GM18861 (cell line): ENCODE measurements at regions not wholly inside any gene's neighbourhood (a gene's known extent, or its start where the extent isn't known, plus 50 kb on each side); places are given as distances from the start of the nearest gene placed in this dataset.
"Not testable (repeated sequence)": the region's sequence is repeated elsewhere in the genome, so short reads cannot be mapped to it uniquely, and the experiment has no call there.

ENCODE experiments used
- ATAC-seq: cut with Tn5 transposase; IDR thresholded peaks from one replicate; pipeline ENCODE4 v1.9.1; 2021; ENCODE audit not compliant: unreplicated experiment

GRCh38 chr3:44117736-44118135, 124.0 kb upstream of the TOPAZ1 start:
- no peak for ATAC-seq

- ATAC-seq = no peak
These were observed 120.7 kb upstream of the TOPAZ1 start for GRCh38 chr3:44120721-44121582.

GRCh38 chr3:44125246-44125645, 116.4 kb upstream of the TOPAZ1 start:
- ATAC-seq = no peak

- no peak for ATAC-seq
These were observed 115.8 kb upstream of the TOPAZ1 start for GRCh38 chr3:44125882-44126281.

- ATAC-seq = no peak
These were observed 113.5 kb upstream of the TOPAZ1 start for GRCh38 chr3:44128057-44128775.

- no peak for ATAC-seq
These were observed 111.4 kb upstream of the TOPAZ1 start for GRCh38 chr3:44130249-44130648.

GRCh38 chr3:44132061-44132460, 109.6 kb upstream of the TOPAZ1 start:
- ATAC-seq = no peak

- ATAC-seq = no peak
These were observed 109.1 kb upstream of the TOPAZ1 start for GRCh38 chr3:44132593-44132992.

GRCh38 chr3:44136421-44136820, 105.3 kb upstream of the TOPAZ1 start:
- ATAC-seq = no peak

GRCh38 chr3:44146073-44146472, 95.6 kb upstream of the TOPAZ1 start:
- no peak for ATAC-seq

- ATAC-seq = no peak
These were observed 81.9 kb upstream of the TOPAZ1 start for GRCh38 chr3:44159696-44160300.

- no peak for ATAC-seq
These were observed 80.9 kb upstream of the TOPAZ1 start for GRCh38 chr3:44160818-44161217.

GRCh38 chr3:44171891-44172290, 69.8 kb upstream of the TOPAZ1 start:
- no peak for ATAC-seq

- not testable (repeated sequence) for ATAC-seq
These were observed 69.0 kb upstream of the TOPAZ1 start for GRCh38 chr3:44172701-44173100.

GRCh38 chr3:44173263-44173662, 68.4 kb upstream of the TOPAZ1 start:
- ATAC-seq = no peak

- no peak for ATAC-seq
These were observed 66.6 kb upstream of the TOPAZ1 start for GRCh38 chr3:44175070-44175469.

GRCh38 chr3:44179246-44179645, 62.4 kb upstream of the TOPAZ1 start:
- ATAC-seq = no peak

GRCh38 chr3:44184319-44184953, 57.2 kb upstream of the TOPAZ1 start:
- no peak for ATAC-seq

GRCh38 chr3:44185396-44185915, 56.2 kb upstream of the TOPAZ1 start:
- ATAC-seq = no peak

- ATAC-seq = no peak
These were observed 55.5 kb upstream of the TOPAZ1 start for GRCh38 chr3:44186111-44186672.

GRCh38 chr3:44186712-44187111, 55.0 kb upstream of the TOPAZ1 start:
- ATAC-seq = no peak
